ENCODE measurements at regions not wholly inside any gene's neighbourhood (a gene's known extent, or its start where the extent isn't known, plus 50 kb on each side); places are given as distances from the start of the nearest gene placed in this dataset.

- H3K4me2 ChIP-seq (ENCODE audit: low read depth, low read length): no peak overlapping the region
- H2BK15ac ChIP-seq (ENCODE audit: low read depth, low read length): no peak overlapping the region
- no peaks in the 10 kb centered on the region for H3K36me3 ChIP-seq (ENCODE audit: control insufficient read depth, insufficient read depth, low read length)
- H3K4me1 ChIP-seq (ENCODE audit: control insufficient read depth, insufficient read depth, low read length): no peaks in the 10 kb centered on the region
- H2BK5ac ChIP-seq (ENCODE audit: low read depth, low read length, poor library complexity, severe bottlenecking): no peak overlapping the region
- H3K4me3 ChIP-seq (ENCODE audit: insufficient read depth, low read depth, low read length): no peak overlapping the region
- no peak overlapping the region for H2AK9ac ChIP-seq (replicated peaks; ENCODE audit: low read depth, low read length, poor library complexity)
- no TSS peak for BruUV-seq (replicated peaks)
- no peak overlapping the region for H2BK120ac ChIP-seq (ENCODE audit: low read depth, low read length)
- POLR2A ChIA-PET (ENCODE audit: unreplicated experiment): no interaction called here
- DNase-seq (no peak), ATAC-seq (ENCODE audit: low read depth) (no peak)
- H3K9ac ChIP-seq (ENCODE audit: low read depth, low read length): no peak overlapping the region
- TF ChIP-seq BHLHE40 (IDR thresholded peaks at IDR 0.05; ENCODE audit: low read depth, low read length) (no peak), MXI1 (IDR thresholded peaks at IDR 0.05; ENCODE audit: borderline replicate concordance, low read depth, low read length) (no peak), MAFK (IDR thresholded peaks at IDR 0.05; ENCODE audit: low read depth, low read length) (no peak), POLR2A (IDR thresholded peaks at IDR 0.05; ENCODE audit: low read depth, low read length) (no peak), FOS (IDR thresholded peaks at IDR 0.05; ENCODE audit: low read depth, low read length) (no peak), MAZ (IDR thresholded peaks at IDR 0.05; ENCODE audit: borderline replicate concordance, low read depth, low read length) (no peak), RCOR1 (IDR thresholded peaks at IDR 0.05; ENCODE audit: insufficient replicate concordance, low read length) (no peak), RAD21 (IDR thresholded peaks at IDR 0.05; ENCODE audit: low read length) (no peak), SMC3 (IDR thresholded peaks at IDR 0.05; ENCODE audit: low read depth, low read length) (no peak), CTCF (conservative IDR thresholded peaks at IDR 0.05; ENCODE audit: low read depth, low read length) (no peak), CEBPB (IDR thresholded peaks at IDR 0.05; ENCODE audit: low read depth, low read length) (no peak), RFX5 (IDR thresholded peaks at IDR 0.05; ENCODE audit: low read depth, low read length) (no peak)
- H4K91ac ChIP-seq (ENCODE audit: insufficient read depth, low read depth, low read length): no peak overlapping the region
- H3K4ac ChIP-seq (ENCODE audit: low read depth, low read length): no peak overlapping the region
- no peak overlapping the region for H3K56ac ChIP-seq (ENCODE audit: extremely low read depth, insufficient read depth, low read length)
- no peaks in the 10 kb centered on the region for H4K20me1 ChIP-seq (ENCODE audit: insufficient read depth, low read length)
- H3K27me3 ChIP-seq (ENCODE audit: control insufficient read depth, insufficient read depth, low read length): no peaks in the 10 kb centered on the region
- intact Hi-C loops (cut with micrococcal nuclease) (no loop called here), in situ Hi-C loops (cut with MboI; ENCODE audit: low sequenced_read_pairs) (no loop called here), dilution Hi-C loops (cut with HindIII; ENCODE audit: low sequenced_read_pairs, unreplicated experiment) (no loop called here)
- no peak overlapping the region for H2BK20ac ChIP-seq (ENCODE audit: low read depth, low read length)
- no peak overlapping the region for H2AK5ac ChIP-seq (ENCODE audit: low read depth, low read length)
- no peaks in the 10 kb centered on the region for H3K79me1 ChIP-seq (ENCODE audit: low read depth in 1 of 2, low read length in 2 of 2)
- no peak overlapping the region for H2AFZ ChIP-seq (replicated peaks; ENCODE audit: low read length, poor library complexity)
- no peak overlapping the region for H3K14ac ChIP-seq (replicated peaks; ENCODE audit: low read depth, low read length)
- no peak overlapping the region for H3K23ac ChIP-seq (ENCODE audit: low read depth, low read length)
- no peak overlapping the region for H4K5ac ChIP-seq (ENCODE audit: low read depth, low read length)
- H3K9me1 ChIP-seq (ENCODE audit: insufficient read depth, low read length): no peaks in the 10 kb centered on the region
- H3K9me3 ChIP-seq (ENCODE audit: control insufficient read depth, insufficient read depth, low read length): no peaks in the 10 kb centered on the region
- CTCF ChIA-PET: no interaction called here
- no peak overlapping the region for H3K18ac ChIP-seq (ENCODE audit: low read depth, low read length)
- H3K27ac ChIP-seq (ENCODE audit: insufficient read depth, low read length): no peak overlapping the region
- H4K8ac ChIP-seq (ENCODE audit: low read depth in 2 of 2, low read length in 2 of 2): no peak overlapping the region
Measured at GRCh38 chr7:115642194-115642593, 388.4 kb downstream of the TFEC start.
